Femur (tissue), 1 donor: ENCODE measurements at regions not wholly inside any gene's neighbourhood (a gene's known extent, or its start where the extent isn't known, plus 50 kb on each side); places are given as distances from the start of the nearest gene placed in this dataset.

Experiments used
- DNase-seq: peaks from one replicate; pipeline ENCODE4 v3.0.0-alpha.2; 2017

DNA sequence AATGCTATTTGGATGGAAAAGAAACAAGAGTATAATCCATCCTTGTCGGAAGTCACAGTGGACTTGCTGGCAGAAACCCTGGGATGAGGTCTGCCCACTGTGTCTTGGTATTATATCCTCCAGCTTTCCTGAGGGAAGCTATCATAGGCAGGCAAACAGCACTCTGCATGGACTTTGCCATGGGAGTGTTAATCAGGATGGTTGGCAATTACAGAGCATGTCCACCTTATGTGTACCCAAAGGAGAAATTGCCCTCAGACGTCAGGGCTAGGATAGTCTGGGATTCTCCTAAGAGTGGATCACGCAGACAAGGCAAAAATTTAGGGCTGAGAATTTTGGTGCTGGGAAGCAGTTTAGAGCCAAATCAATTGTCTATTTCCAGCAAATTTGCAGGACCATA lies 184.9 kb upstream of the ESRRG start:
- no peak for DNase-seq

GRCh38 chr1:216907100-216907499 lies 183.9 kb upstream of the ESRRG start:
- DNase-seq, result no peak

DNA sequence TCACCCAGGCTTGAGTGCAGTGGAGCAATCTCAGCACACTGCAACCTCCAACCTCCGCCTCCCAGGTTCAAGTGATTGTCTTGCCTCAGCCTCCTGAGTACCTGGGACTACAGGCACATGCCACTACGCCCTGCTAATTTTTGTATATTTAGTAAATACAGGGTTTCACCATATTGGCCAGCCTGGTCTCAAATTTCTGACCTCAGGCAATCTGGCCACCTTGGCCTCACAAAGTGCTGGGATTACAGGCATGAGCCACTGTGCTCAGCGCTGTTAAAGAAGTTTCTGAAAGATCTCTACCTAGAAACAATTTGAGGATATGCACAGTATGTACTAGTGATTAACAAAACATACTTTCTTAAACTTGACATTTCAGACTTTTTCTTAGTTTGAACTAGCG lies 182.6 kb upstream of the ESRRG start:
- DNase-seq, result no peak

GRCh38 chr1:216905137-216905536 lies 181.9 kb upstream of the ESRRG start:
- no peak for DNase-seq

DNA sequence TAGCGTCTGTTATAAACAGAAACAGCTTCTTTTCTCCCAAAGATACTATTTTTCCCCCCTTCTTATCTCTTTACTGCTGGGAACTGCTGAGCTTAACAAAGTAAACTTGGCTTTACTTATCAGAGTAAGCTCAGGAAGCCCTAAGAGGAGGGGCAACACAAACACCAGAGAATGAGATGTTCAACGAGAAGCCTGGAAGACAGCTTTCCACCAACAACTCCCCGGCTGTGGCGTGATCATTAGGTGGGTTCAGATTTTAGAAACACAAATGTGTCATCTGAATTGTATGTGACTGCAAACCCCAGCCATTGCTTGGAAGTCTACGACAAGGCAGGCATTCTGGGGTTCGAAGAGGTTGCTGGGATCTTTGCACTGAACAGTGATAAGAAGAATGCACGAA lies 181.2 kb upstream of the ESRRG start:
- DNase-seq, result no peak

DNA sequence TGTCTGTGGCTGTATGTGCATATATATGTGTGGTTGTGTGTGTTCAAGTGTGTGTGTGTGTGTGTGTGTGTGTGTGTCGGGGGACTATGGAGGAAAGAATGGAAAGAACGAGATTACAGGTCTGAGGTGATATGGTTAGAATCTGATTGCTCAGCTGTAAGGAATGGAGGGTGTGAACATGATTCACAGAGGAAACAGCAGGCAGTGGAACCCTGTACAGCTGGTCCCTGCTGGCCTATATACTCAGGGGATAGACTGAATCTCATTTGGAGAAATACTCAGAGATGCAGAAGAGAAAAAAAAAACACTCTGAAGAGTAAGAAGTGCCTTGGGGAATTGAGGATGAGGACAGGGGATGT lies 180.1 kb upstream of the ESRRG start:
- no peak for DNase-seq

- DNase-seq, result no peak
Observed at GRCh38 chr1:216902669-216903381, 179.6 kb upstream of the ESRRG start.

GRCh38 chr1:216900116-216900620 lies 176.9 kb upstream of the ESRRG start:
- no peak for DNase-seq

- DNase-seq, result no peak
Observed at GRCh38 chr1:216898801-216899200, 175.6 kb upstream of the ESRRG start.

- no peak for DNase-seq
Observed at GRCh38 chr1:216896146-216896545, 172.9 kb upstream of the ESRRG start.

- DNase-seq, result no peak
Observed at GRCh38 chr1:216894494-216894893, 171.3 kb upstream of the ESRRG start.

DNA sequence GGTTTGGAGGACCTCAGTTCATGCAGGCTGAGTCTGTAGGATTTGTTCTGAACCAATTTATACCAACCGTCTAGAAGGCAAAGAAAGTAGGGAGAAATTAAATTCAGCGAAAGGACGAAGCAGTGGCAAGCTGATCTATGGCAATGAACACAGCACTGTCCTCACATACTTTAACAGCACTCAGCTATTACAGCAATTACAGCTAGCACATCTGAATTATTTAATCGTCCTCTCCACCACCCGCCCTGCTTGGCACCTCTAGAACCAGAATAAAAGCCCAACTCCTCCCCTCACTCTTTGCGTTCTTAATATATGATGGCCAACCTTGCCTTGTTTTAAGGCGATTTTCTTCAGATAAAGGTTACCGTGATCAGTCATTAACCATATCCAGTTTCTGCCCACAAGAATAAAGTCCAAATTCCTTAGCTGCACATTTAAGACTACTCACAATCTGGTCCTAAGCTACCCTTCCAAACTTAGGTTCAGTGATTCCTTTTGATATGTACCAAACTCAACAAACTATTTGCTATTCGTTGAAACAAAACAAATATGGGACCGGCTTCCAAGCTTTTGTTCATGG lies 169.4 kb upstream of the ESRRG start:
- DNase-seq, result no peak

GRCh38 chr1:216890871-216891270 lies 167.6 kb upstream of the ESRRG start:
- DNase-seq, result no peak

GRCh38 chr1:216888731-216889130 lies 165.5 kb upstream of the ESRRG start:
- DNase-seq, result no peak

DNA sequence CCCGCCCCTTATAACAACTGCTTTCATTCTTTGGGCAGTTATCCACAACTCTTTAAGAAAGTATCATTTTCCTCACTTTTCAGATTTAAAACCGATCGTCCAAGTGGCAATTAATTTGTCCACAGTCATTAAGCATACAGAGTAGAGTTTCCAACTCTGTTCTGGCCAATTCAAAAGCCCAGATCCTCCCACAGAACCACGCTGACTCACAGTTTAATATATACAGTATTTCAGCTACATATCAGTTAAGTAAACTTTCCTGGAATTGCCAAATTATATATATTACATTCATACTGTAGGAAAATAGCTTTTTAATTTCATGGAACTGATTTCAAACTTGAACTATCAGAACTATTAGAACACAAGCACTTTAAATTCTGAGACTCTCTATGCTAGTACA lies 163.8 kb upstream of the ESRRG start:
- DNase-seq, result no peak

- no peak for DNase-seq
Observed at GRCh38 chr1:216884614-216885229, 161.5 kb upstream of the ESRRG start.

- DNase-seq, result no peak
Observed at GRCh38 chr1:216883518-216883917, 160.3 kb upstream of the ESRRG start.

DNA sequence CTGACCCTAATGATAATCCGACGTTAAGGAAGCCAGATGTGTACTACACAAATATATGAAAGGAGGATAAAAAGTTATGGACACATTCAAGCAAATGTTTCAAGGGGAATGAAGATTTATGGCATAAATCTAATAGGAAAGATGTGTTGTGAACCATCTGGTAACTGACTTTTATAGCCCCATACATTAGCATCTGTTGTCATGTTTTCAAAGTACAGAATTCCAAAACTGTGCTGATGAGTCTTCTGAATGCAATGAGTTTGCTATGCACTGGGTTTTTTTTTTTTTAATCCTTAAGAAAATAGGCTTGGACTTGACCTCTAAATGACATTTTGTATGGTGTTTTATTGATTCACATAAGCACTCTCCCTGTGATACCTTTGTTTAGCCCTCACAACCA lies 158.5 kb upstream of the ESRRG start:
- DNase-seq, result no peak

DNA sequence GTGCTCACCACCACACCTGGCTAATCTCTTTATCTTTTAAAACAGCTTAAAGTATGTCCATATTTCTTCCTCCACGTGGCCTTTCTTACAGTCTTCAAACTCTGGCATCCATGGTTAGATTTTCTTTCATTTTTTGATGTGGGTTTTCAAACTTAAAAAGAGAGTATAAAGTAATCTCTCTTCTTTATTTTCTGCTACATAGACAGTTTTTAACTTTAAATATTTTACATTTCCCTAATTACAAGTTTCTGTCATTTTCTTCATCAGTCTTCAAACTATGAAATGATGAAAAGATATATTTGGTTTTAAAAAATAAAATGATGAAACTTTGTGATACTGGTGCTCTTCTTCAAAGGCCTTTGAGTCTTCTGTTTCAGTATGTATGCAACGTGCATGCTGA lies 143.5 kb upstream of the ESRRG start:
- DNase-seq, result no peak

DNA sequence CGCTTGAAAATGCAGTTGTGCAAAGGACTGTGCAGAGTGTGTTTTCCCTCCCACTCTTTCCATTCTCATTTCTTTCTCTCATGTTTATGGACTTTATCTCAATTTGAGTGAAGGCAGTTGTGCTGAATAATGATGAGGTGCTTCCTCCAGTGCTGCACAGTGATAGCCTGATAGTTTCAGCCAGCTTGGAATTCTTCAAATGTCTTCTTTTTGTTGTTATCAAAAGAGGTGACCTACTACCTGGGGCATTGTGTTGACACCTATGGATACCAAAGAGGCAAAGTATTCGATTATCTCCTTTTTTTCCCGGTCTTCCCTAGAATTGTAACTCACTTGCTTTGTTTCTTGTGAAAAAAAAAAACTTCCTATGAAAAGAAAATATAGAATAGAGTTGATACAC lies 132.6 kb upstream of the ESRRG start:
- no peak for DNase-seq

GRCh38 chr1:216854836-216855484 lies 131.7 kb upstream of the ESRRG start:
- DNase-seq, result no peak

DNA sequence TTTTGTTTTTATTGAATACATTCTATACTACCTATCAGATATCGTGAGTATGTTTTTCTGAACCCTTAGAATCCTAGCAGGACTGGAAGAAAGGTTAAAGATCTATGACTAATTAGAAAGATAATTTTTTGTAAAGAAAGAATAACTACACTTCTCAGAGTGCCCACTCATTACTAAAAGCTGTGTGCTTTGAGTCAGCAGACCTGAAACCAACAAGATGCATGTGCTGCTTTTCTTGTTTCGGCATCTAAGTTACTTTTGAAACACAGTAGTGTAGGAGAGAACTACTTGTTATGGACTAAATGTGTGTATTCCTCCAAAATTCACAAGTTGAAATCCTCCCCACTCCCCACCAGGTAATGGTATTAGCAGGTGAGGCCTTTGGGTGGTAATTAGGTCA lies 127.8 kb upstream of the ESRRG start:
- DNase-seq, result no peak

GRCh38 chr1:216849146-216849545 lies 125.9 kb upstream of the ESRRG start:
- DNase-seq, result no peak
